K562 (cell line): ENCODE measurements at regions not wholly inside any gene's neighbourhood (a gene's known extent, or its start where the extent isn't known, plus 50 kb on each side); places are given as distances from the start of the nearest gene placed in this dataset.
A peak's percentile ranks its signal among the peaks of the same experiment; 100 is the strongest.

ENCODE experiments used
- ASH1L ChIP-seq: fragments of 450-650 bp; IDR thresholded peaks from 2 replicates; pipeline ENCODE4 v1.6.1; 2018; ENCODE audit warnings: borderline replicate concordance, mild to moderate bottlenecking, low read depth; ENCODE audit not compliant: partially characterized antibody
- C11orf30 ChIP-seq: fragments of 450-650 bp; IDR thresholded peaks from 2 replicates; pipeline ENCODE4 v1.6.1; 2016; ENCODE audit warnings: low read depth, mild to moderate bottlenecking
- FOSL1 ChIP-seq: fragments of 200-800 bp; sonication (Bioruptor generic); conservative IDR thresholded peaks from 2 replicates; pipeline ENCODE4 v1.6.1; 2016; ENCODE audit warnings: missing genetic modification characterization, missing compliant biosample characterization
- FOXK2 ChIP-seq, 2 experiments: fragments of 450-650 bp; IDR thresholded peaks in 1 of 2; conservative IDR thresholded peaks in 1 of 2; 2 replicates each; pipeline ENCODE4 v1.6.1; 2016; ENCODE audit warnings: low read depth in 2 of 2, mild to moderate bottlenecking in 1 of 2
- MEF2A ChIP-seq: IDR thresholded peaks from 2 replicates; pipeline ENCODE4 v1.6.1; 2011; ENCODE audit warnings: low read depth, mild to moderate bottlenecking, low read length, moderate library complexity; ENCODE audit not compliant: control insufficient read depth
- NFATC3 ChIP-seq: fragments of 450-650 bp; IDR thresholded peaks from 2 replicates; pipeline ENCODE4 v1.6.1; 2017; ENCODE audit warnings: mild to moderate bottlenecking
- NFIX ChIP-seq: fragments of 250-450 bp; sonication (Bioruptor Pico); IDR thresholded peaks from 2 replicates; pipeline ENCODE4 v1.4.0; 2020; ENCODE audit warnings: low read depth, mild to moderate bottlenecking, moderate library complexity
- NR2C1 ChIP-seq, 2 experiments: fragments of 450-650 bp; IDR thresholded peaks; 2 replicates each; pipeline ENCODE4 v1.6.1; 2017; ENCODE audit warnings: mild to moderate bottlenecking in 2 of 2, antibody characterized with exemption in 1 of 2, inconsistent platforms in 1 of 2, missing compliant biosample characterization in 1 of 2, missing genetic modification characterization in 1 of 2
- PRMT5 ChIP-seq: sonication (generic); formaldehyde crosslinking; IDR thresholded peaks from 2 replicates; pipeline ENCODE4 v1.5.0; 2020; ENCODE audit warnings: missing genetic modification reagents
- SIN3A ChIP-seq, 2 experiments: fragments of 150-350 bp in 1 of 2; IDR thresholded peaks; 2 replicates each; pipeline ENCODE4 v1.6.1; 2011 to 2016; ENCODE audit warnings: borderline replicate concordance in 2 of 2, low read depth in 2 of 2, low read length in 2 of 2, mild to moderate bottlenecking in 2 of 2, moderate library complexity in 2 of 2; ENCODE audit not compliant: control insufficient read depth in 1 of 2
- SIN3B ChIP-seq: fragments of 450-650 bp; IDR thresholded peaks from 2 replicates; pipeline ENCODE4 v1.6.1; 2017; ENCODE audit warnings: low read depth, mild to moderate bottlenecking, moderate library complexity
- SMAD2 ChIP-seq: fragments of 150-350 bp; IDR thresholded peaks from 2 replicates; pipeline ENCODE4 v1.6.1; 2014; ENCODE audit warnings: low read depth, mild to moderate bottlenecking, low read length
- SP1 ChIP-seq: sonication (generic); formaldehyde crosslinking; IDR thresholded peaks from 2 replicates; pipeline ENCODE4 v1.8.1; 2022; ENCODE audit warnings: mild to moderate bottlenecking, missing genetic modification reagents
- TOE1 ChIP-seq, 2 experiments: fragments of 450-650 bp in 1 of 2; sonication (generic) in 1 of 2; formaldehyde crosslinking in 1 of 2; IDR thresholded peaks; 2 replicates each; pipeline versions ENCODE4 v1.7.1 to v1.8.0; 2016 to 2022; ENCODE audit warnings: borderline replicate concordance in 2 of 2, mild to moderate bottlenecking in 2 of 2, antibody characterized with exemption in 1 of 2, inconsistent platforms in 1 of 2, low read depth in 1 of 2, missing genetic modification reagents in 1 of 2, moderate library complexity in 1 of 2
- XRCC4 ChIP-seq: IDR thresholded peaks from one replicate; pipeline ENCODE4 v1.6.1; 2011; ENCODE audit not compliant: insufficient read depth, insufficient read length; ENCODE audit errors: extremely low read depth
- ZNF134 ChIP-seq: fragments of 250-450 bp; sonication (Bioruptor Pico); conservative IDR thresholded peaks from 2 replicates; pipeline ENCODE4 v1.4.0; 2020
- ZNF384 ChIP-seq: IDR thresholded peaks from 2 replicates; pipeline ENCODE4 v1.6.1; 2012; ENCODE audit warnings: low read depth, low read length, improper control_type of control experiment
- ZNF407 ChIP-seq: fragments of 450-650 bp; IDR thresholded peaks from 2 replicates; pipeline ENCODE4 v1.6.1; 2016; ENCODE audit warnings: low read depth
- ZNF445 ChIP-seq: fragments of 250-450 bp; sonication (Bioruptor Pico); IDR thresholded peaks from 2 replicates; pipeline ENCODE4 v1.4.0; 2020; ENCODE audit warnings: low read depth, mild to moderate bottlenecking, moderate library complexity
- TF ChIP-seq, protein P1 (sequence below): fragments of 200-800 bp; sonication (Bioruptor generic); IDR thresholded peaks from 2 replicates; pipeline ENCODE4 v1.6.1; 2017; ENCODE audit warnings: missing genetic modification characterization, missing compliant biosample characterization

DNA sequence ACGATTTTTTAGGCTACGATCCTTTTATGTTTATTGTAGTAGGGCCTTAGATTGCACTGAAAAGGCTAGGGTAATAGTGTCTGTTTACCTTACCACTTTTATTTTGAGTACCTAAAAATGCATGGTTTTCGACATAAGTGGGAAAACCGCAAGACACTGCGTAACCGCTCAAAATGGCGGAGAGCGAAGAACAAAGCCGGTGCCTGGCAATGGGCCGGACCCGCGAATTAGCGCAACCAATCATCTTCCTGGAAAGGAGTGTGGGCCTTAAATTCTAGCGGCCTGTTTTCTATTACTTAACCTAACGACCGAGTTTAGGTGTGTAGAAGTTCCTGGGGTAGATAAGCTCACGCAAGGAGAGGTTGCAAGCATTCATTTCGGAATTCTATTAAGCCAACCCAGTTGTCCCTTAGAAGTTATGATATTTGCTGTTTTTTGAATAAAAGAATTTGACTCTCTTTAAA lies 118.0 kb downstream of the HFE start (continued):
- TF ChIP-seq NR2C1 (IDR thresholded peaks at IDR 0.05) (no peak), NR2C1 (tag; IDR thresholded peaks at IDR 0.05) (no peak), PRMT5 (CRISPR knock-in tag) (no peak), ASH1L (no peak), ZNF384 (no peak), SIN3A (IDR thresholded peaks at IDR 0.05; ENCODE audit: borderline replicate concordance in 2 of 2, control insufficient read depth in 1 of 2, low read depth in 2 of 2, low read length in 2 of 2) (peak in 1 of 2 experiments; percentile 57; a peak in 3 of 4 replicates), ZNF134 (0 out of 2 replicates have a peak, but pooled peaks have one; percentile 32), NFIX (no peak), FOSL1 (tag) (no peak), C11orf30 (no peak), SMAD2 (no peak), XRCC4 (no peak), ZNF407 (no peak), NFATC3 (no peak), FOXK2 (conservative IDR thresholded peaks at IDR 0.05 in 1 of 2, IDR thresholded peaks at IDR 0.05 in 1 of 2; ENCODE audit: low read depth in 2 of 2) (no peak), MEF2A (no peak), TOE1 (IDR thresholded peaks at IDR 0.05; ENCODE audit: borderline replicate concordance) (no peak; the same call in 1 of the 2 replicates), TOE1 (CRISPR knock-in tag; IDR thresholded peaks at IDR 0.05; ENCODE audit: borderline replicate concordance, low read depth) (0 out of 2 replicates have a peak, but pooled peaks have one; percentile 37), SIN3B (no peak), SP1 (no peak), ZNF445 (CRISPR knock-in tag) (peak; percentile 90)
- TF ChIP-seq, protein P1, sequence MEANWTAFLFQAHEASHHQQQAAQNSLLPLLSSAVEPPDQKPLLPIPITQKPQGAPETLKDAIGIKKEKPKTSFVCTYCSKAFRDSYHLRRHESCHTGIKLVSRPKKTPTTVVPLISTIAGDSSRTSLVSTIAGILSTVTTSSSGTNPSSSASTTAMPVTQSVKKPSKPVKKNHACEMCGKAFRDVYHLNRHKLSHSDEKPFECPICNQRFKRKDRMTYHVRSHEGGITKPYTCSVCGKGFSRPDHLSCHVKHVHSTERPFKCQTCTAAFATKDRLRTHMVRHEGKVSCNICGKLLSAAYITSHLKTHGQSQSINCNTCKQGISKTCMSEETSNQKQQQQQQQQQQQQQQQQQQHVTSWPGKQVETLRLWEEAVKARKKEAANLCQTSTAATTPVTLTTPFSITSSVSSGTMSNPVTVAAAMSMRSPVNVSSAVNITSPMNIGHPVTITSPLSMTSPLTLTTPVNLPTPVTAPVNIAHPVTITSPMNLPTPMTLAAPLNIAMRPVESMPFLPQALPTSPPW (CRISPR knock-in tag) = no peak
